Chondrocyte (in vitro differentiated cells): ENCODE measurements at regions not wholly inside any gene's neighbourhood (a gene's known extent, or its start where the extent isn't known, plus 50 kb on each side); places are given as distances from the start of the nearest gene placed in this dataset.

ENCODE experiments used
- DNase-seq: peaks from one replicate; pipeline ENCODE4 v3.0.0; 2021; ENCODE audit warnings: mixed read lengths, low spot score
- H3K27ac Mint-ChIP-seq: one replicate; pipeline ENCODE4 v1.8.0; 2021; ENCODE audit warnings: mild to moderate bottlenecking, moderate library complexity, mixed read lengths; ENCODE audit not compliant: unreplicated experiment
- H3K27me3 Mint-ChIP-seq: 2 replicates; pipeline ENCODE4 v1.8.0; 2021; ENCODE audit warnings: low read depth, mixed read lengths
- H3K36me3 Mint-ChIP-seq: 2 replicates; pipeline ENCODE4 v1.8.0; 2021; ENCODE audit warnings: low read depth, mixed read lengths
- H3K4me1 Mint-ChIP-seq: 2 replicates; pipeline ENCODE4 v1.8.0; 2021; ENCODE audit warnings: low read depth, mild to moderate bottlenecking, mixed read lengths
- H3K4me3 Mint-ChIP-seq: one replicate; pipeline ENCODE4 v1.8.0; 2021; ENCODE audit warnings: mild to moderate bottlenecking, moderate library complexity, mixed read lengths; ENCODE audit not compliant: unreplicated experiment
- H3K9me3 Mint-ChIP-seq: 2 replicates; pipeline ENCODE4 v1.8.0; 2021; ENCODE audit warnings: low read depth, mixed read lengths
- CTCF ChIP-seq: fragments of 200-600 bp; sonication (generic); IDR thresholded peaks from 2 replicates; pipeline ENCODE4 v1.5.0; 2021; ENCODE audit warnings: antibody characterized with exemption, mild to moderate bottlenecking, moderate library complexity

GRCh38 chr6:134443009-134443408, 125.1 kb upstream of the SGK1 start:
- Mint-ChIP-seq H3K27ac (no peak overlapping the region), H3K4me1 (peaks cover 19% of the 10 kb centered on the region), H3K9me3 (no peaks in the 10 kb centered on the region), H3K36me3 (no peaks in the 10 kb centered on the region), H3K27me3 (no peaks in the 10 kb centered on the region), H3K4me3 (no peak overlapping the region)
- no peak for TF ChIP-seq CTCF
- DNase-seq, result no peak

- Mint-ChIP-seq H3K27me3 (no peaks in the 10 kb centered on the region), H3K4me3 (no peak overlapping the region), H3K36me3 (no peaks in the 10 kb centered on the region), H3K4me1 (peaks cover 17% of the 10 kb centered on the region), H3K9me3 (no peaks in the 10 kb centered on the region), H3K27ac (no peak overlapping the region)
- TF ChIP-seq CTCF, result no peak
- no peak for DNase-seq
Measured at GRCh38 chr6:134442073-134442472, 124.2 kb upstream of the SGK1 start.

GRCh38 chr6:134438837-134439236, 120.9 kb upstream of the SGK1 start:
- DNase-seq, result no peak
- peaks cover 25% of the 10 kb centered on the region for H3K4me1 Mint-ChIP-seq
- no peak for TF ChIP-seq CTCF
- H3K9me3 Mint-ChIP-seq, result no peaks in the 10 kb centered on the region
- no peak overlapping the region for H3K4me3 Mint-ChIP-seq
- no peaks in the 10 kb centered on the region for H3K27me3 Mint-ChIP-seq
- H3K36me3 Mint-ChIP-seq, result no peaks in the 10 kb centered on the region
- H3K27ac Mint-ChIP-seq, result no peak overlapping the region

- H3K4me1 Mint-ChIP-seq, result peaks cover 25% of the 10 kb centered on the region
- no peaks in the 10 kb centered on the region for H3K36me3 Mint-ChIP-seq
- TF ChIP-seq CTCF, result no peak
- no peaks in the 10 kb centered on the region for H3K9me3 Mint-ChIP-seq
- no peak for DNase-seq
- no peak overlapping the region for H3K4me3 Mint-ChIP-seq
- no peaks in the 10 kb centered on the region for H3K27me3 Mint-ChIP-seq
- H3K27ac Mint-ChIP-seq, result peak overlapping the region; percentile 81
Measured at GRCh38 chr6:134437376-134437775, 119.5 kb upstream of the SGK1 start.

- DNase-seq, result no peak
- H3K27ac Mint-ChIP-seq, result peak overlapping the region; percentile 81
- H3K4me1 Mint-ChIP-seq, result peaks cover 25% of the 10 kb centered on the region
- H3K9me3 Mint-ChIP-seq, result no peaks in the 10 kb centered on the region
- TF ChIP-seq CTCF, result no peak
- no peaks in the 10 kb centered on the region for H3K27me3 Mint-ChIP-seq
- no peaks in the 10 kb centered on the region for H3K36me3 Mint-ChIP-seq
- peak overlapping the region; percentile 26 for H3K4me3 Mint-ChIP-seq
Measured at GRCh38 chr6:134436950-134437349, 119.0 kb upstream of the SGK1 start.
